SH-SY5Y (cell line): ENCODE measurements at regions not wholly inside any gene's neighbourhood (a gene's known extent, or its start where the extent isn't known, plus 50 kb on each side); places are given as distances from the start of the nearest gene placed in this dataset.

Experiments used
- GATA2 ChIP-seq: IDR thresholded peaks from 2 replicates; pipeline ENCODE4 v1.6.1; 2011; ENCODE audit warnings: mild to moderate bottlenecking, low read depth, low read length
- GATA3 ChIP-seq: IDR thresholded peaks from 2 replicates; pipeline ENCODE4 v1.6.1; 2011; ENCODE audit warnings: low read depth, mild to moderate bottlenecking, low read length, moderate library complexity

GRCh38 chr1:234529950-234530237, 50.9 kb upstream of the TARBP1 start:
- TF ChIP-seq GATA3, result no peak
- no peak for TF ChIP-seq GATA2

GRCh38 chr1:234529095-234529949, 50.3 kb upstream of the TARBP1 start:
- no peak for TF ChIP-seq GATA3
- TF ChIP-seq GATA2, result no peak
